Fibroblast of skin of scalp (primary cell): ENCODE measurements at regions not wholly inside any gene's neighbourhood (a gene's known extent, or its start where the extent isn't known, plus 50 kb on each side); places are given as distances from the start of the nearest gene placed in this dataset.

Experiments used
- DNase-seq: peaks from one replicate; pipeline ENCODE4 v3.0.0-alpha.2; 2013

GRCh38 chr10:78953799-78954297, 114.9 kb upstream of the ZMIZ1 start:
- DNase-seq = no peak

DNA sequence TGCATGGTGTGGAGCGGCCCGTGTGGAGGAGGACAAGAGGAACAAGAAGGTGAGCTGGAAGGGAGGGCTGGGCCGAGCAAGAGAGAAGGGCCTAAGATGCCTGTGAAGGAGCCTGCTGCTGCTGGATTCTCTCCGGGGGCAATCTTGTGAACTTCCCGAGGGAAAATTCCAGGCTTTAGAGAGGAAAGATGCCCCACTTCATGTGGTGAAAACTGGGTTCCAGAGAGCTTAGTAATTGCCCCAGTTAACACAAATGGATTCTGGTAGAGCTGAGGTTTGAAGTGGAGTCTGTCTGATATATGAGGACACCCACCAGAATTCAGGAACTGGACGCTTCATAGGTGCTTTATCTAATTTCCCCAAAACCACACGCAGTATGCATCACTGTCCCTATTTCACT, 114.1 kb upstream of the ZMIZ1 start:
- DNase-seq = peak; percentile 86

DNA sequence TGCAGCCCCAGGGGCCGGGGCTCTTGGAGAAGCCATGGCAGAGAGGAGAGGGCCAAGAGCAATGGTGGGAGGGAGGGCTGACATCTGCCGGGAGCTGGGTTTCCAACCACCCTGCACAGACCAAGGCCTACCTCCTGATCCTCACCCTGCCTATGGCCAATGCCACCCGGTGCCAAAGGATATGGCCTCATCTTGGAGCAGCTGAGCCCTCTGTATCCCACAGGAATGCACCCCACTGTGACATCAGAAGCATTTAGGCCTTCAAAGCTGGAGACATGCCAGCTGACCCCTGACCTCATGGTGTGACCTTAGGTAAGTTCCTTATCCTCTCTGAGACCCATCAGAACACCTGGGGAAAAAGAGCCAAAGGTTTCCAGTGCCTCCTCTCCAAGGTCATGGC, 113.6 kb upstream of the ZMIZ1 start:
- peak; percentile 34 for DNase-seq

- DNase-seq = no peak
Measured at GRCh38 chr10:78956391-78956790, 112.4 kb upstream of the ZMIZ1 start.

DNA sequence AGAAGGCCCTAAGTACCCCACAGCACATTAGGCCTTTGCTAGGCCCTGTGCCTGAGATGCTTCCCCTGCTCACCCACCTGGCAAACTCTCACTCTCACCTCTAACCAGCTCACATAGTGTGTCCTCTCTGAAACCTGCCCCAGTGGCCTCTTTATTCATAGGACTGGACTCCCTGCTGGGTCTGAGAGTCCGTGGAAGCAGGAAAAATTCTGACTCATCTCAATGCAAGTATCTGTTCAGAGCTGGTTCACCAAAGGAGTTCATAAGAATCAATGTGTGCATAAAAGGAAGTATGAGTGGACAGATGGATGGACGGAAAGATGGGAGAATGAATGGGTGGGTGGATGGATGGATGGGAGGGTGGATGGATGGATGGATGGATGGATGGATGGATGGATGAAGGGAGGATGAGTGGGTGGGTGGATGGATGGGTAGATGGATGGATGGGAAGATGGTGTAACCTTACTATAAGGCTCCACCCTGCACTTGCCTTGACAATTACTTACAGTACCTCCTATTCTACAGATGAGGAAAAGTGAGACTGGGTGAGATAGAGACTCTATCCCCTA, 111.2 kb upstream of the ZMIZ1 start:
- peak; percentile 71 for DNase-seq

DNA sequence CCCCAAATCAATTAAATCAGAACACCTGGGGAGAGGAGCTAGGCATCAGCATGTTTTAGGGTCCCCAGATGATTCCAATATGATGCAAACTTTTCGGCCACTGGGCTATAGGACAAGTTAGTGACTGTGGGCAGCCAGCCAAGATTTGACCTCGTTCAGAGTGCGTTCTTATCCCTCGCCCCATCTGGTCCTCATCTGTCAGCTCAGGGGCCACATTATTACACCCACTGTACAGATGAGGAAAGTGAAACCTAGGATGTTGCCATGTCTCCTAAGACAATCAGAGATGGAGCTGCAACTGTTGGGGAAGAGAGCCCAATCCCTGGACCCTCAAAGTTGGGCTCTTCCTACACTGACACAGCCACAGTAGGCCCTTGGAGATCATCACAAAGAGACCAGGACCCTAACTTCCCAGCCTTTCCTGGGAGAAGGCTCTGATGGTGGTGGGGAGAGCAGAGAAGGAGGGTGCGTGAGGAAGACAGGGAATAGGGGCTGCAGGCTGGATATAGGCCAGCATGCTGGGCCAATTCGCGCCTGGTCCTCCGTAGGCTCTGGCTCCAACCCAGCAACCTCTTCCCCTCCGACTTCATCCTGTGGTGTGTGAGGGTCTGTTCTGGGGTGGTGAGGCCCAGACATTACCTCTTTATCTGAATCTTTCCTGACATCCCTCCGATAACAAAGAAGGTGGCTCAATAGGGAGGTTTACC, 109.4 kb upstream of the ZMIZ1 start:
- no peak for DNase-seq

- DNase-seq = no peak
Measured at GRCh38 chr10:78959924-78960285, 108.9 kb upstream of the ZMIZ1 start.

GRCh38 chr10:78960316-78960800, 108.4 kb upstream of the ZMIZ1 start:
- DNase-seq = peak; percentile 90

DNA sequence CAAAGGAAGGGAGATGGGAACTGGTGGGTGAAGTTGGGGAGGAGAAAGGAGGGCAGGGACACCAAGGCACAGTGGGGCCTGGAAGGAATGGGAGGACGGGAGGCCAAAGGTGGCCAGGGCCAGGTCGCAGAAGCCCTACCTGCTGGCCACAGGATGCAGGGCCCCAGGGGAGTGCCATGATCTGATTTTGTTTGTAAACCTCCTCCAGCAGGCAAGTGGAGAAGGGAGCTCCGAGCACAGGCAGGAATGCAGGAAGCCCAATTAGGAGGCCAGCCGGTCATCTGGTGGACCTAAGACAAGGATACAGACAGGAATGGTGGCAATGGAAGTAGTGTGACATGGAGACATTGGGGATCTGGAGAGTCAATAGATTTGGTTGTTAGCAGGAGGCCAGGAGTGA, 107.0 kb upstream of the ZMIZ1 start:
- DNase-seq = no peak

DNA sequence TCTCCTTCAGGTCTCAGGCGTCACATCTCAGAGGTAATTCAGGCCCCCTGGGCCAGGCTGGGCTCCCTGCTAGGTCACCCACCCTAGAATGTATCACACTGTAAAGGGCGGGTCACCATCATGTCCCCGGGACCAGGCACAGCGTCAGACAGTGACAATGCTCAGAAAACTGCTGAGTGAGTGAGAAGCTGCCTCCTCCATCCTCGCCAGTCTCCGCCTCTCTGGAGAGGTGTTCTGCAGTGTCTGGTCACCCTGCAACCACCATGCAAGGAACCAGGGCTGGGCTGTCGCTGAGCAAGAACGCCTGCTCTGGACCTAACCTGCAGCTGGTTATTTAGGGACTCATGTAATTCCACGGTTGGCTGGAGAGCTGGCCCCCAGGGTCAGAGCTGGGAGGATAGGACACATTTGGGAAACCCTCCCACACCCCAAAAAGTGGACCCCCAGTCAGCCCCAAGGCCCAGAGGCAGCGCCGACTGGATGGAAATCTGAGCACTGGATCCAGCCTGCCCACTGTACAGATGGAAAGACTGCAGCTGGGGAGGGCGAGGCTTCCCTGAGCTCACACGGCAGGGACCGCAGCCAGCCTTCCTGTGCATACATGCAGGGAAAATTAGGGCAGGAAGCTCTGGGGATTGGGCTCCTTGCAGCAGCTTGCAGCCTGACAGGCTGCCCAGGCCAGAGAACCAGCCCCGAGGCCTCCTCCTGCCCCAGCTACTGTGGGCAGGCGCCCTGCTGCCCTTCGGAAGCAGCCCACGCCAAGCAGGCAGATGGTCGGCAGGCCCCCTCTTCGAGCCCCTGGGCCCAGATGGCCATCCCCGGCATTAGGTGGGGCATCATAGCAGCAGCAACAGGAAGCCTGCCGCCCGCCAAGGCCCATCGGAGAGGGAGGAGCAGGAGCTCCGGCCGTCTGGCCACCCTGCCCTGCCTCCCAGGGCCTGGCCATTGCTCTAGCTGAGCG, 105.4 kb upstream of the ZMIZ1 start:
- no peak for DNase-seq

GRCh38 chr10:78964274-78964951, 104.4 kb upstream of the ZMIZ1 start:
- no peak for DNase-seq

GRCh38 chr10:78964952-78965633, 103.7 kb upstream of the ZMIZ1 start:
- peak; percentile 30 for DNase-seq

DNA sequence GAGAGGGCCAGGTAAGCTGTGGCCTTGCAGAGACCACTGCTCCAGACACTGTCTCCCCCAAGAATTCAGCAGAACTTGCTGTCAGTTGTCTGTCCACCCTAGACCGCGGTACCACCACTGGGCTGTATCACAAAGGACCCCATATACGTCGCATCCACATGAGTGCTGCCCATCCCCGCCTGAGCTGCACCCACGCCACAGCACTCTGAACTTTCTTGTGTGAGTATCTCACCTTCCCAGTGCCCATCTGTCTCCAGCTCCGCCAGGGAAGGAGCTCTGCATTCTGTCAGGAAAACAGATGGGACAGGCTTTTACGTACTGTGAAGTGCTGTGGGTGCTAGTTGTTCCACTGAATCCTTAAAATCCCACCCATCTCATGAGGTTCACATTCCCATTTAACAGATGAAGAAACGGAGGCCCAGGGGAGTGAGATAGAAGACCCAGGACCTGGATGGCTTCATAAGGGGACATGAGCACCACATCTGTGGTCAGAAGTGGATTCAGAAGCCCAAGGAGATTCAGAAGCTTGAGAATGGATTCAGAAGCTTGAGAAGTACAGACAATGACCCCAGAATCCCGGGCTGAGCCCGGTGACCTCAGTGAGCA, 102.5 kb upstream of the ZMIZ1 start:
- DNase-seq = no peak

GRCh38 chr10:78966844-78967488, 101.8 kb upstream of the ZMIZ1 start:
- no peak for DNase-seq

DNA sequence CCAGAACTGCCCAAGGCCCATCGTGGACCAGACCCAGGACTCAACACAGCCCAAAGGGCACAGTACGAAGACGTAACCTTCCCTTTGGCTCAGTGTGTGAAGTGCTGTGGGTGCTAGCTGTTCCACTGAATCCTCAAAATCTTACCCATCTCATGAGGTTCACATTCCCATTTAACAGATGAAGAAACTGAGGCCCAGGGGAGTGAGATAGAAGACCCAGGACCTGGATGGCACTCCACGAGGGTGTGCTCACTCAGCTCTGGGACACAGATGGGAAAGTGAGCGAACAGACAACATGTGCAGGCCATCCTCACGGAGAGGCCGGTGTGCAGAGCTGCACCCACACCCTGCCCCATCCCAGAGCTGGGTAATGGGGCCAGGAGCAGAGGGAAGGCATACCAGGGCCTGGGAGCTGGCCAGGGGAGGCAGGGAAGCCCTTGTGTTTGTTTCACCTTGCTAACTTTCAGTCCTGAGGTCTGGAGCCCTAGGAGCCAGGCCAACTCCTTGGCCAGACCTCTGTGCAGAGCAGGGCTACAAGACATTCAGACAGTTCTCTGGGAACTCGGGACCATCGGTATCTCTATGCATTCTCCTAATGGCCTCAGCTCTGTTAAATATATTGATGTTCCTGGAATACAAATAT, 100.3 kb upstream of the ZMIZ1 start:
- DNase-seq = no peak

- DNase-seq = no peak
Measured at GRCh38 chr10:78968943-78969342, 99.8 kb upstream of the ZMIZ1 start.

GRCh38 chr10:78969719-78970118, 99.0 kb upstream of the ZMIZ1 start:
- no peak for DNase-seq

DNA sequence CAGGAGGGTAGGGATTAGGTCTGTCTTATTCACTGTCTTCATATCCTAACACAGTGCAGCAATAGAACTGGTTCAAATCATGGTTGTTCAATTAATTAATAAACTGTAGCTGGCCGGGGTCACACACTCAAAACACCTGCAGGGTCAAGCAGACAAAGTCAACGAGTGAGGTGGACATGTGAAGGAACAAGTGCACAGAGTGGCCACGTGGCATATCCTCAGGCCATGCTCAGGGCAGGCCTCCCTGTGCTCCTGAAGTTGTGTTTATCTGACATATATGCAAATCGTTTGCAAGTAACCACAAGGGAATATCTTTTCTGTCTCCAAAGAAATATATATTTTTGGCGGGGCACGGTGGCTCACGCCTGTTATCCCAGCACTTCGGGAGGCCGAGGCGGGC, 98.5 kb upstream of the ZMIZ1 start:
- no peak for DNase-seq

GRCh38 chr10:78971094-78971682, 97.6 kb upstream of the ZMIZ1 start:
- no peak for DNase-seq
